HK-2 (cell line): ENCODE measurements at regions not wholly inside any gene's neighbourhood (a gene's known extent, or its start where the extent isn't known, plus 50 kb on each side); places are given as distances from the start of the nearest gene placed in this dataset.
"Not testable (repeated sequence)": the region's sequence is repeated elsewhere in the genome, so short reads cannot be mapped to it uniquely, and the experiment has no call there.

Experiments used
- DNase-seq: peaks from one replicate; pipeline ENCODE4 v3.0.0-alpha.2; 2018; ENCODE audit not compliant: unreplicated experiment

GRCh38 chr5:125913200-125913599 is 510.0 kb upstream of the GRAMD2B start:
- DNase-seq = no peak

- DNase-seq = no peak
These were observed 508.7 kb upstream of the GRAMD2B start for GRCh38 chr5:125914471-125914870.

- DNase-seq = not testable (repeated sequence)
These were observed 499.3 kb upstream of the GRAMD2B start for GRCh38 chr5:125923958-125924357.

- DNase-seq = no peak
These were observed 497.0 kb upstream of the GRAMD2B start for GRCh38 chr5:125926172-125926571.

GRCh38 chr5:125928663-125929062 is 494.5 kb upstream of the GRAMD2B start:
- DNase-seq = no peak

GRCh38 chr5:125950012-125950615 is 473.1 kb upstream of the GRAMD2B start:
- DNase-seq = no peak

- DNase-seq = no peak
These were observed 462.1 kb upstream of the GRAMD2B start for GRCh38 chr5:125961150-125961549.

- no peak for DNase-seq
These were observed 457.6 kb upstream of the GRAMD2B start for GRCh38 chr5:125965577-125965976.

- DNase-seq = no peak
These were observed 455.6 kb upstream of the GRAMD2B start for GRCh38 chr5:125967576-125967975.

- DNase-seq = no peak
These were observed 454.0 kb upstream of the GRAMD2B start for GRCh38 chr5:125969011-125969813.

GRCh38 chr5:125969814-125970171 is 453.4 kb upstream of the GRAMD2B start:
- DNase-seq = peak; percentile 0

- no peak for DNase-seq
These were observed 452.4 kb upstream of the GRAMD2B start for GRCh38 chr5:125970631-125971307.

GRCh38 chr5:125972706-125973105 is 450.5 kb upstream of the GRAMD2B start:
- DNase-seq = no peak

- no peak for DNase-seq
These were observed 448.5 kb upstream of the GRAMD2B start for GRCh38 chr5:125974679-125975078.

GRCh38 chr5:125976421-125977000 is 446.7 kb upstream of the GRAMD2B start:
- no peak for DNase-seq

GRCh38 chr5:125978015-125978414 is 445.2 kb upstream of the GRAMD2B start:
- DNase-seq = no peak

- no peak for DNase-seq
These were observed 443.6 kb upstream of the GRAMD2B start for GRCh38 chr5:125979636-125980035.

- no peak for DNase-seq
These were observed 442.2 kb upstream of the GRAMD2B start for GRCh38 chr5:125981016-125981415.

GRCh38 chr5:125987677-125988255 is 435.4 kb upstream of the GRAMD2B start:
- no peak for DNase-seq

GRCh38 chr5:125992050-125992449 is 431.2 kb upstream of the GRAMD2B start:
- DNase-seq = no peak

- not testable (repeated sequence) for DNase-seq
These were observed 423.8 kb upstream of the GRAMD2B start for GRCh38 chr5:125999271-126000030.
